Epithelial cell of prostate (primary cell): ENCODE measurements at regions not wholly inside any gene's neighbourhood (a gene's known extent, or its start where the extent isn't known, plus 50 kb on each side); places are given as distances from the start of the nearest gene placed in this dataset.
"Not testable (repeated sequence)": the region's sequence is repeated elsewhere in the genome, so short reads cannot be mapped to it uniquely, and the experiment has no call there.

ENCODE experiments used
- DNase-seq: peaks from one replicate; pipeline ENCODE4 v3.0.0-alpha.2; 2011; ENCODE audit warnings: low read depth, low spot score
- H3K27ac ChIP-seq: fragments of 450-650 bp; 2 replicates; pipeline ENCODE4 v1.5.1; 2017; ENCODE audit warnings: mild to moderate bottlenecking

GRCh38 chr5:66407765-66408164 is 188.4 kb upstream of the MAST4 start:
- no peak for DNase-seq
- H3K27ac ChIP-seq: no peak overlapping the region

DNA sequence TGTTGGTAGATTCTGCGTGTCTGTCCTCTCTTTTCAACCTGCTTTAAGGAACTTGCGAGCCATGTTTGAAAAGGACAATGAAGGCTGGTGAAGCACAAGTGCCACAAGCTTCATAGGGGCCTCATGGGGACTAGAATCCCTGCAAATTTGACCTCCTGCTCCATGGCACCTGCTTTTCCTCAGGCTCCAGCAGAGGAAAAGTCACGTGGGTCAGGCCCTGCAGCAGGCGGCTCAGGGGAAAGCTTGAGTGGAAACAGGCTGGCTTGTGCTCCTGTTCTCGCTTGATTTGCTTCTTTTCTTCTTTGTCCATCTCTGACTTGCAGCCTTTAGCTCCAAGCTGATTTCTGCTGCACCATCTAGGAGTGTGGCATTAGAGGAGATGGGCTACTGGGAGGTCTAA is 187.6 kb upstream of the MAST4 start:
- no peak overlapping the region for H3K27ac ChIP-seq
- DNase-seq: no peak

DNA sequence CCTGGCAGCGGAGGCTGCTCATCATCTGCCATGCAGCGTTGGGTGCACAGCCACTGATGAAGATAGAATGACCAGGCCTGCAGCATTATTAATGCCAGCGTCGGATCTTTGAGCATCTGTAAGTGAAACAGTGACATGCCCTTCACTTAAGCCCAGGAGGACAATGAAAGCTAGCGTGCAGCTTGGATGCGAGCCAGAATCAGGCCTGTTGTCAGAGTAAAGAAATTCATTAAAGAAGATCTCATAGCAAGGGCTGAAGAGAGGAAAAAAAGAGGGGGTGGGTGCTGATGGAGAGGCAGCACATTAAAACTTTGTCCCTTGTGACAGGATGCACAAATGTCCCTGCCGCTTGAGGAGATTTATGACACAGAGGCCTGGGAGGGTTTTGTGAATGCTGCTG is 186.1 kb upstream of the MAST4 start:
- H3K27ac ChIP-seq: no peak overlapping the region
- no peak for DNase-seq

DNA sequence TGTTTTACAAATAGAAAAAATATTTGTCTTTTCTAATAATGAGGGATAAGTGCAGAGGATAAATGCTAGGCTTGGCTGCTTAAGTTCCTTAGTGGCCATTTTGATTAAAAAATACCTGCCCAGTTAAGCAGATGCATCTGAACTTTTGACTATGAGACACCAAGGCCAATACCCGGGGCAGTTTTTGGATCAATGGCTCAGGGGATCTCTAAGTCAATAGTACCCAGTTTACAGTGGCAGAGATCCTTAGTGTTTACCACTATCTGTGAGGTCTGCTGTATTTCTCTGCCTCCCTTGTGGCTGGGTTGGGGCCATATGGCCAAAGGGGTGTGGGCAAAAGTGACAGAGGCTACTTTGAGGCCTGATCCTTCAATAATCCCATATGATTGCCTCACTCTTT is 184.5 kb upstream of the MAST4 start:
- H3K27ac ChIP-seq: no peak overlapping the region
- no peak for DNase-seq

DNA sequence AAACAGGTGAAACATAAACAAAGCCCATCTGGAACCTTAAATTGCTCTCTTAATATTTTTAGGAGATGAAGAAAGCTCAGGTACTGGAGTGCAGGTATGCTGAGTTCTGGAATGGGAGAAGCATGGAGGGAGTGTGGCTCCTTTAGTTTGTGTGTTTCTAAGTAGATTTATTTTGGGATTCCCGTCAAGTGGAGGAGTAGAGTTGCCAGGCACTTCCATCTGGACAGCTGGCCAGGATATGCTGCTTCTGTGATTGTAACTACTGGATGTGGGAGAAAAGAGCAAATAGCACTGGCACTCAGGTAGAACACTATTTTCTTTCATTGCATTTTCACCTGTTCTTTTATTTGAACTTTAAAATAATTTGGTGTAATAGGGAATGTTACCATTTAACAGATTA is 182.3 kb upstream of the MAST4 start:
- no peak overlapping the region for H3K27ac ChIP-seq
- no peak for DNase-seq

DNA sequence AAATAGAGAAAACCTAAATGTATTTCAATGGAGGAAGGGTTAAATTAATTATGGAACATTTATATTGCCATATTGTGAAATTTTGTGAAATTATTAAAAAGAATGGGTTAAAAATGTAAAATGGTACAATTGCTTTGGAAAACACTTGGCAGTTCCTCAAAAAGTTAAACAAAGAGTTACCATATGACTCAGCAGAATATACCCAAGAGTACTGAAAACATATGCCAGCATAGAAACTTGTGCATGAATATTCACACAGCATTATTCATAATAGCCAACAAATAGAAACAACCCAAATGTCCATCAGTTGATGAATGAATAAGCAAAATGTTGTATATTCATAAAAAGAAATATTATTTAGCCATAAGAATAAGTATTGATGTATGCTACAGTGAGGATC is 181.0 kb upstream of the MAST4 start:
- H3K27ac ChIP-seq: no peak overlapping the region
- DNase-seq: no peak

DNA sequence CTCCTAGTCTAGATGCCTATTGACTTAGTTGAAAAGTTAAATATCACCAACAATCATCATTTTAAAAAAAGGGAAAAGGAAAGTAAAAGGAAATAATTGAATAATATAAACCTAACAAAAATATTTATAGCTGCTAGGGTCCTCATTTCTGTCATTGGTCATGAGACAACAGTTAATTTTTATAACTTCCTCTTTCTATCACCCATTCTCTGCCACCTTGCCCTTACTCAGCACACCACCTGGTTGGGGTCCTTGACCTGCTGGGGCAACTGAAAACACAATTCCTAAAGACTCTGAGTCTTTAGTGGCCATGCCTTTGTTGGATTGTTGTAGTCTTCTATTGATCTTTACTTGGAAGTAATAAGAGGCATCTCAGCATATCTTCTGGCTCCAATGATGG is 179.5 kb upstream of the MAST4 start:
- DNase-seq: no peak
- H3K27ac ChIP-seq: no peak overlapping the region

GRCh38 chr5:66417781-66418180 is 178.4 kb upstream of the MAST4 start:
- DNase-seq: no peak
- H3K27ac ChIP-seq: no peak overlapping the region

GRCh38 chr5:66423484-66423883 is 172.7 kb upstream of the MAST4 start:
- H3K27ac ChIP-seq: no peak overlapping the region
- no peak for DNase-seq

- DNase-seq: no peak
These were observed 170.4 kb upstream of the MAST4 start for GRCh38 chr5:66425842-66426241.

GRCh38 chr5:66426259-66427138 is 169.7 kb upstream of the MAST4 start:
- H3K27ac ChIP-seq: no peak overlapping the region
- no peak for DNase-seq

More at GRCh38 chr5:66425842-66426241, 170.4 kb upstream of the MAST4 start:
- H3K27ac ChIP-seq: no peak overlapping the region

GRCh38 chr5:66427139-66427442 is 169.1 kb upstream of the MAST4 start:
- no peak overlapping the region for H3K27ac ChIP-seq
- no peak for DNase-seq

DNA sequence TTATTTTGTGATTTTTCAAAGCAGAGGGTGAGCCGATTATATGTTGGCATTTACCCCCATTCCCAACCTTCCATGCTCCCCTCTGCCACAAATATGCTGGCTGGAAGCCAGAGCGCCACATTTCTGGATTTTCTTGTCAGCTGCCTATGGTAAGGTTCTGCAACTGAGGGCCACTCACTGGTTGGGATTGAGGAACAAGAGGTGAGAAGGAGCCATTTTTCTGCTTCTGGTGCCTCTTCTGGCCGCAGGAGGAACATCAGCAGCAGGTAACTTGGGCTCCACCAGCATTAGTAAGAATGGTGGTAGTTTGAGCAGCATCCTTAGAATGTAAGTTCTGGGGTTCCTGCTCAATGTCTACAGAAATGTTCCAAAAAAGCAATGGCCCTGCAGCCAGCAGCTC is 159.5 kb upstream of the MAST4 start:
- no peak for DNase-seq
- no peak overlapping the region for H3K27ac ChIP-seq

DNA sequence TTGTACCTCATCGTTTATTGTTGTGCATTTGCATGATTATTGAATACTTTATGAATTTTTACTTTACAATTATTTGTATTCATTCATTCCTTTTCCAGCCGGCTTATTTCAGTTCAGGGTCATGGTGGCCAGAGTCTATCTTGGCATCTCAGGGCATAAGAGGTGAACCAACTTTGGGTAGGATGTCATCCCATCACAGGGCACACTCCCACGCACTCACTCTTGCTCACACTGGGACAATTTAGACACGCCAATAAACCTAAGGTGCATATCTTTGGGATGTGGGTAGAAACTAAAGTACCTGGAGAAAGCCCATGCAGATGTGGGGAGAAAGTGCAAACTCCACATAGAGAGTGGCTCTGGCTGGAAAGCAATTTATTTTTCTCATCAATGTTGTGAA is 158.1 kb upstream of the MAST4 start:
- DNase-seq: no peak
- no peak overlapping the region for H3K27ac ChIP-seq

- DNase-seq: no peak
- H3K27ac ChIP-seq: no peak overlapping the region
These were observed 157.5 kb upstream of the MAST4 start for GRCh38 chr5:66438696-66439095.

DNA sequence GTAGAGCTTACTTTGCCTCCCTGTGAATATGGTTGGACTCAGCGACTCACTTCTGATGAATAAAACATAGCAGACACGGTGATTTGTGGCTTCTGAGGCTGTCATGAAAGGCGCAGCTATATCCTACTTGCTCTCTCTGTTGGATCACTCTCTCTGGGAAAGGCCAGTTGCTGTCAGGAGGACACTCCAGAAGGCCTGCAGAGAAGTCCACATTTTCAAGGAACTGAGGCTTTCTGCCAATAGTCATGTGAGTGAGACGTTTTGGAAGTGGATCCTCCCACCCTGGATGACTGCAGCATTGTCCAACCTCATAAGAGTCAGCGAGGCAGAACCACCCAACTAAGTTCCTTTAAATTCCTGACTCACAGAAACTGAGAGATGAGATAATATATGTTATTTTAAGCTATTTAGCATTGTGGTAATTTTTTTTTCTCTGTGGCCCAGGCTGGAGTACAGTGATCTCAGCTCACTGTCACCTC is 156.0 kb upstream of the MAST4 start:
- peak overlapping the region; percentile 29 for H3K27ac ChIP-seq
- peak; percentile 67 for DNase-seq

GRCh38 chr5:66441351-66441750 is 154.8 kb upstream of the MAST4 start:
- no peak for DNase-seq
- H3K27ac ChIP-seq: no peak overlapping the region

- DNase-seq: no peak
- H3K27ac ChIP-seq: no peak overlapping the region
These were observed 153.2 kb upstream of the MAST4 start for GRCh38 chr5:66442951-66443445.

DNA sequence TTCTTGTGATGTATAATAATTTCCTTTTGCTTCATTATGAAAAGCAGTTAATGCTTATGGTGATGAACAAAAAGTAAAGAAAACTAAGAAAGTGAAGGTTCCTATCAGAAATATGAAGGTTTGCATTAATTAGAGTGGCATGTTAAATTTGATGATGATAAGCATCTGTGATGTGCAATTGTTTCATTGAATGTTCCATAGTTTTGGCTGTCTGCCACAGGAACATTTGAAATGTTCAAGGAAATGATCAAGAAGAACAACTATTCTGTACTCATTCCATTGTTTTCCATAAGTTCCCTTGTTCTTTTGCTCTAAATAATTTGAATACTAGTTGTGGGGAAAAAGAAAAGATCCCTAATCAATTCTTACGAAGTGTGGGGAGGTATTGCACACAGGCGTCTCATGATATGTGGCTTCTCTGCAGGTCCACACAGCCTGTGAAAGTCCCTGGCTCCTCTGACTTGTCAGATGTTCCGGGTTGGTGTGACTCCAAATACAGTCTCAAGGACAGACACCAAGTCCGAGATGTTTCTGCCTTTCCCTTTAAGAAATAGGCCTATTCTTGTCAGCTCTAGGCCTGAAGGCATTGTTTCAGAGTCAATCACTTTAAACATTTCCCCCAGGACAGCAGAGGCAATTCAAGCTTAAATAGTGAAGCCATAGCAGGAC is 152.6 kb upstream of the MAST4 start:
- H3K27ac ChIP-seq: no peak overlapping the region
- DNase-seq: no peak

- not testable (repeated sequence) for H3K27ac ChIP-seq, DNase-seq
These were observed 148.1 kb upstream of the MAST4 start for GRCh38 chr5:66448070-66448469.

DNA sequence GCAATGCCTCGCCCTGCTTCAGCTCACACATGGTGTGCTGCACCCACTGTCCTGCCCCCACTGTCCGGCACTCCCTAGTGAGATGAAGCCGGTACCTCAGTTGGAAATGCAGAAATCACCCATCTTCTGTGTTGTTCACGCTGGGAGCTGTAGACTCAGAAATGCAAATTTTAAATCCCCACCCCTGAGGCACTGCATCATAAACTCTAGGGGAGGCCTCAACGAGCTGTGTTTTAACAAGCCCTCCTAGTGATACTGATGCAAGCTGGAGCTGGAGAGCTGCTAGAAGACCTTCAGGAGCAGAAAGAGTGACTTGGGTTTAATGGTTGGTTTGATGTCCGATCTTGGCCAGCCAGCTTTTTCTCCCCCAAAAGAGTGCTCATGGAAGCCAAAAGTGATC is 146.0 kb upstream of the MAST4 start:
- no peak for DNase-seq
- no peak overlapping the region for H3K27ac ChIP-seq

- no peak overlapping the region for H3K27ac ChIP-seq
- no peak for DNase-seq
These were observed 145.2 kb upstream of the MAST4 start for GRCh38 chr5:66450988-66451387.
